Effector CD8-positive, alpha-beta T cell (primary cell): ENCODE measurements at regions not wholly inside any gene's neighbourhood (a gene's known extent, or its start where the extent isn't known, plus 50 kb on each side); places are given as distances from the start of the nearest gene placed in this dataset.
"Not testable (repeated sequence)": the region's sequence is repeated elsewhere in the genome, so short reads cannot be mapped to it uniquely, and the experiment has no call there.

Experiments used
- DNase-seq: peaks from one replicate; lab custom pipeline; 2025; lab: John Stamatoyannopoulos, UW

DNA sequence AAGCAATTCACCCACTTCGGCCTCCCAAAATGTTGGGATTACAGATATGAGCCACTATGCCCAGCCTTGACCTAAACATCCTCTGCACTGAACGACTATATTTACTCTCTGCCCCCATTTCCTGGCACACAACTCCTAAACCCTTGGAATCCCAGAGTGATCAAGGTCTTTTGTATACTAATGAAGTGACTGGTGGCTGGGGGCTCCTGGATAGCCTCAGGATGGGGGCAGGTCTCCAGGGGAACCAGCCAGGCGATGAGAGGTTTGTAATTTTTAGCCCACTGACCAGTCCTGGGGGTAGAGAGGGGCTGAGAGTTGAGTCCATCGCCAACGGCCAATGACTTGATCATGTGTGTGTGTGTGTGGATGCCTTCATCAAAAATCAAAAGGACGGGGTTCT, 71.1 kb downstream of the FAM50B start:
- DNase-seq = no peak

- DNase-seq = no peak
Measured at GRCh38 chr6:3921663-3922062, 72.5 kb downstream of the FAM50B start.

- not testable (repeated sequence) for DNase-seq
Measured at GRCh38 chr6:3922619-3923018, 73.4 kb downstream of the FAM50B start.

GRCh38 chr6:3925223-3926149, 76.3 kb downstream of the FAM50B start:
- not testable (repeated sequence) for DNase-seq

- no peak for DNase-seq
Measured at GRCh38 chr6:3926150-3926482, 76.9 kb downstream of the FAM50B start.

DNA sequence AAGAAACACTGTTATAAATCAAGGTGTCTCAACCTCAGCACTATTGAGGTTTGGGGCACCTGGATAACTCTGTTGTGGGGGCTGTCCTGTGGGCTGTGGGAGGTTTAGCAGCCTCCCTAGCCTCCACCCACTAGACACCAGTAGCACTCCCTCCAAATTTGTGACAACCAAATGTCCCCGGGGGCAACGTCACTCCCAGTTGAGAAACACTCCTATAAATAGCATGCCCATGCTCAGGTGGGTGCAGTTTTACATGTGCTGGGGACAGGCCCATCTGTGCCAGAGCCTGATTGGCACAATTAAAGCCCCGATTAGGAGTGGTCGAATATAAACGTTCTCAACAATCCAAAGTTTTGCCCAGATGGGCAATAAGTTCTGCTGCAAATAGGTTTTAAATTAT, 78.9 kb downstream of the FAM50B start:
- DNase-seq = no peak

DNA sequence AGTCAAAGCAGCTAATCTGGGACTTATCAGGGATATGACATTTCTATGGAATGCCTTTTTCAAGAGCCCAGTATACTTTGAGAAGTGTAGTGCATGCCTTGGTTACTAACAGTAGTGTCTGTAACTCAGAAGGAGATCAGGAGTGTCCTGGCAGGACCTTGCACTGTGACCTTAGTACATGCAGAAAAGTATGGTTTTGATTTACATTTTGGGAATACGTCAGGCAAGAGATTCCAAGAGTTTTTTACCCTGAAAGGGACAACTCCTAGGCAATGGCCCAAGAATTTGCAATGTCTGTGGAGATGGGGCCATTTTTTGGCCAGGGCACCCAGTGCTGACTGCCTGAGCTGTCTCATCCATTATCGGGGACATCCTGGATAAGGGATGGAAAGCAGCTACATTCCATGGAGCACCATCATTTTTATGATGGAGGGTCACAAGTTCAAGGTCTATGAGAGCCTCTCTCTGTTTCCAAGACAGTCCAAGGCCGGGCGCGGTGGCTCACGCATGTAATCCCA, 80.2 kb downstream of the FAM50B start:
- DNase-seq = no peak

DNA sequence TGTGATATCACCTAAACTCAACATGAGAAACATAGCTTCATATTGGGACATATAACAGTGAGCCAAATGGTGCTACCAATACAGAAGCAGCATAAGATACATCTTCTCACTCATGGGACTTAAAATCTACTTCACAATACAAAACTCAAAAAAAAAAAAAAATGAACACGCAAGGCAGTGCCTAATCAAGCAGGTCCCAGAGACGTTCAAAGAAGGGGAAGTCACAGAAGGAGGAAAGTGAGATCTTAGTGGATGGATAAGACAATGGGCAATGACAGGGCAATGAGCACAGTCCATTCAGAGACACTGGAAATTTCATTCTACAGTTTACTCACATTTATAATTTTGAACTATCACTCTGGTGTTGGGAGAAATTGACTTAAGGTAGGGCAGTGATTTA, 88.3 kb downstream of the FAM50B start:
- DNase-seq = no peak

- DNase-seq = no peak
Measured at GRCh38 chr6:3938715-3939367, 89.7 kb downstream of the FAM50B start.

GRCh38 chr6:3939368-3939958, 90.3 kb downstream of the FAM50B start:
- no peak for DNase-seq

DNA sequence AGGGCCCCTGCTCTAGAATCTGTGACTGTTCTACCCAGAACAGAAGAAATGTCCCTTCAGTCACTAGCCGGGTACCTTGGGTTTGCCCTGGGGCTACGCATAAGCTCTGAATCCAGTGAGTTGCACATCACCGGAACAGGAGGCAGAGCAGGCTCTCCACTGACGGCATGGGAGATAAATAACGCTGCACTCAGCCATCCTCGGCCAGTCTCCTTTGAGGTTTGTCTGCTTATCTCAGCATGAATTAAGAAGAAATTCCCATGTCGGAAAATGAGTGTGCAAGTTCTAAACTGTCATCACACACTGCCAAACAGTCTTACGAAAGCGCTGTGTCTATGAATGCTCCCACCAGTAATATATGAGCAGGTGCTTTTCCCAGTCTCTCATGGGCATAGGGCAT, 90.8 kb downstream of the FAM50B start:
- no peak for DNase-seq

GRCh38 chr6:3940703-3941102, 91.5 kb downstream of the FAM50B start:
- no peak for DNase-seq

DNA sequence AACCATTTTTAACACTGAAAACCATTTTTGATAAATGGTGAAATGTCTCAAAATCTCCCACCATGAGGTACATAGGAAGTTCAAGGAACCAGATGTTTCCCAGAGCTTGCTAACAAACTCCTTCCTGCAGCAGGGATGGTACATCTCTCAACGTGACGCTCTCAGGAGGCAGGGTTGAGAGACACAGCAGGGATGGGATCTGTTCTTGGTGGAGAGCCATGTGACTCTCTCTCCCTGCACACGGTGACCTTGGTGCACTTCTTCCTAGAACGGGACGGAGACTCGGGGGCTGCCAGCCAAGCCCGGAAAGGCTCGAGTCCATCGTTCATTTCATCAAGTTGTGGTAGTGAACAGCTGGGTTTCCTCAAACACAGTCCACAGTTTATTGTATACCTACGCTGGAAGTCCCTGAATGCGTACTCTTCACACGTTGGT, 94.2 kb downstream of the FAM50B start:
- DNase-seq = no peak

- DNase-seq = no peak
Measured at GRCh38 chr6:3944246-3944645, 95.1 kb downstream of the FAM50B start.

GRCh38 chr6:3946778-3947177, 97.6 kb downstream of the FAM50B start:
- no peak for DNase-seq

DNA sequence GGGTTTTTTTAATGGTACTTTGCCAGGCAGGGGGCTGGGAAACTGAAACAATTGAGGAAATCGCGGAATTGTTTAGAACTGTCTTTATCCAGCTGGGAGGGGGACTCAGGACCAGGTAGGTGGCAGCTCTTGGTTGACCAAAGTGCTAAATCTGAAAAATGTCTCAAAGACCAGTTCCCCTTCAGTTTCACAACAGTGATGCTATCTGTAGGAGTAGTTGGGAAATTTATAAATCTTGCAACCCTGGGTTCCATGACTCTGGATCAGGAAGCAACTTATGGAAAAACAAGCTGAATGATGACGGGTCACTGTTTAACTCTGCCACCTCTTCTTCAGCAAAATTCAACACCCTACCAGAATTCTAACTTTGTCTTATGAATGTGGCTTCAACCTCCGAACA, 99.7 kb downstream of the FAM50B start:
- no peak for DNase-seq

GRCh38 chr6:3949521-3949920, 100.3 kb downstream of the FAM50B start:
- no peak for DNase-seq

DNA sequence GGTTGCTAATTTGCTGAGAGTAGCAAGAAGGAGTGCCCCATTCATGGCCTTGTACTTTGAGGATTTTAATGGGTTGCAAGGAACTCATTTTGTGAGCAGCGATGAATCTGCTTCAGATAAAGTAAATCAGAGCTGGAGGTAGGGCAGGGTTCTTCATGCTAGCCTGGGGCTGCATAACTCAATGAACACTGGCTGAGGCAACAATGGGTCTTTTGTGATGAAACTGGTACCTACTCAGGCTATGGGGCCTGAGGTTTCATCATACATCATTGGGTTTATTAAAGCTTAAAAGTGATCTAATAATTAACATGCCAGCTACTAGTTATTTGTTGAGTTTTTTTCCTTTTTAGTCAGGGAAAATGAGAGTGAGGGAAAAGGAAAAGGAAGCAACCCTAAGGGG, 106.9 kb downstream of the FAM50B start:
- no peak for DNase-seq

DNA sequence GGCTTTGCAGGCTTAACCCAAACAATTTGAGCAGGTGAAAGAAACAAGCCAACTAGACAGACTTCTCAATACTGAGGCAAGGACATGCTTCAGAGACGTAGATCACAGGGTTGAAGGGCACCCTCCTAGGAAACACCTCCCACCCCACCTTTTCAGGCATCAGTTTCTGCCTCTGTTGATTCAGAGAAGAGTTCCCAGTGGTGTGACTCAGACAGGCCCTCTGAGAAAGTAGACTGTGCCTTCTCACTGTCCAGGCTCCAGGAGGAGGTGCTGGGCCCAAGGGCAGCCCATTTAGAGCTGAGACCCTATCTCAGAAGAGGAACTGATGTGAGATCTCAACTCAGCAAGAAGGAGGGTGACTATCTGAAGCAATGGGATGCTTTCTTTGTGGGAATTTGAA, 108.1 kb downstream of the FAM50B start:
- DNase-seq = no peak

DNA sequence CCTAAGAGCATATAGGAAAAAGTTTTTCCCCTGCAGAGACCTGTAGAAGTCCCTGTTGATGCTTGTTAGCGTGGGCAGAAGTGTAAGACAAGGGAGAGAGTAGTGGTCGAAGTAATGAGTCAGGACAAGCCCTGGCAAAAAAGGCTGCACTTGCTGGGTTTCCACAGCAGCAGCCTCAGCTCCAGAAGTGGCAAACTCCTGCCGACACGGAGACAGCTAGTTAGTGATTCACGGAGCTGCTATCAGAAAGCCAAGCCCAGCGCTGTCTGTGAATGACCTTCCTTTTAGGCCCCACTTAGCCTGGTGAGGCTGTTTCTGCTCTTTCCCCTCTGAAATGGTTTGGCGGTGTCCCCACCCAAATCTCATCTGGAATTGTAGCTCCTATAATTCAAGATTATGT, 109.1 kb downstream of the FAM50B start:
- DNase-seq = no peak

GRCh38 chr6:3959385-3959784, 110.2 kb downstream of the FAM50B start:
- no peak for DNase-seq

- DNase-seq = no peak
Measured at GRCh38 chr6:3960754-3961361, 111.7 kb downstream of the FAM50B start.
